A673 (cell line): ENCODE measurements at regions not wholly inside any gene's neighbourhood (a gene's known extent, or its start where the extent isn't known, plus 50 kb on each side); places are given as distances from the start of the nearest gene placed in this dataset.

Experiments used
- EZH2 ChIP-seq: fragments of 200-600 bp; sonication (generic); IDR thresholded peaks from 2 replicates; pipeline ENCODE4 v1.6.1; 2017; ENCODE audit warnings: borderline replicate concordance, low read depth, mild to moderate bottlenecking, mixed read lengths, antibody characterized with exemption, low read length; ENCODE audit not compliant: poor library complexity, severe bottlenecking
- TF ChIP-seq, protein P1 (sequence below): fragments of 300-800, 200-600 bp; sonication (generic); conservative IDR thresholded peaks from 2 replicates; pipeline ENCODE4 v1.5.1; 2017; ENCODE audit warnings: low read depth, mild to moderate bottlenecking, antibody characterized with exemption, low read length, moderate library complexity, mixed read lengths

DNA sequence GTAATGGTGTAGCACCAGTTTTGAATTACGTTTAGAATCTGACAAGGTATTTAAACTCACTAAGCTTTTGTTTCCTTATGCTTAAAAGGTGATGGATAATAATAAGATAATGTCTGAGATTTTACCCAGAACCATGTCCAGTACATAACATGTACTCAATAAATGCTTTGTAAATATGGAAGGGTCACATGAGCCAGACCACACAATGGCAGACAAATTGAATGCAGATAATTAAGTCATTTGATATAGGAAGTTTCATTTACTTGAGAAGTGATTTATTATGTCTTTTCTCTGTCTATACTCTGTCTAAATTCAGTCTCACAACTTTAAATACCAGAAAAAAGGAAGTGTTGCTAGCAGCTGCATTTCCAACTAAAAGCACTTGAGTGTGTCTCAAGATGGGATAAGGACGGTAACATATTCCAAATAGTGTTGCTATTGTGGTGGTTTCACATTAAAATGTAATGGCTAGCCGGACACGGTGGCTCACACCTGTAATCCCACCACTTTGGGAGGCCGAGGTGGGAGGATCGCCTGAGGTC lies 52.5 kb upstream of the DHX40 start:
- TF ChIP-seq, protein P1, sequence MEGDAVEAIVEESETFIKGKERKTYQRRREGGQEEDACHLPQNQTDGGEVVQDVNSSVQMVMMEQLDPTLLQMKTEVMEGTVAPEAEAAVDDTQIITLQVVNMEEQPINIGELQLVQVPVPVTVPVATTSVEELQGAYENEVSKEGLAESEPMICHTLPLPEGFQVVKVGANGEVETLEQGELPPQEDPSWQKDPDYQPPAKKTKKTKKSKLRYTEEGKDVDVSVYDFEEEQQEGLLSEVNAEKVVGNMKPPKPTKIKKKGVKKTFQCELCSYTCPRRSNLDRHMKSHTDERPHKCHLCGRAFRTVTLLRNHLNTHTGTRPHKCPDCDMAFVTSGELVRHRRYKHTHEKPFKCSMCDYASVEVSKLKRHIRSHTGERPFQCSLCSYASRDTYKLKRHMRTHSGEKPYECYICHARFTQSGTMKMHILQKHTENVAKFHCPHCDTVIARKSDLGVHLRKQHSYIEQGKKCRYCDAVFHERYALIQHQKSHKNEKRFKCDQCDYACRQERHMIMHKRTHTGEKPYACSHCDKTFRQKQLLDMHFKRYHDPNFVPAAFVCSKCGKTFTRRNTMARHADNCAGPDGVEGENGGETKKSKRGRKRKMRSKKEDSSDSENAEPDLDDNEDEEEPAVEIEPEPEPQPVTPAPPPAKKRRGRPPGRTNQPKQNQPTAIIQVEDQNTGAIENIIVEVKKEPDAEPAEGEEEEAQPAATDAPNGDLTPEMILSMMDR, result no peak
- no peak for TF ChIP-seq EZH2
